Transverse colon (tissue), 4 donors: ENCODE measurements at regions not wholly inside any gene's neighbourhood (a gene's known extent, or its start where the extent isn't known, plus 50 kb on each side); places are given as distances from the start of the nearest gene placed in this dataset.

Experiments used
- DNase-seq: peaks from one replicate; pipeline ENCODE4 v3.0.0-alpha.2; 2019
- H3K27ac ChIP-seq, 4 donors: fragments of 200-600 bp; sonication (generic); 2 replicates each; pipeline ENCODE4 v1.5.1; 2016 to 2018; ENCODE audit warnings: inconsistent platforms in 4 of 4
- H3K27me3 ChIP-seq: fragments of 200-600 bp; sonication (generic); 2 replicates; pipeline ENCODE4 v1.5.1; 2017; ENCODE audit warnings: inconsistent platforms
- H3K36me3 ChIP-seq, 4 donors: fragments of 200-600 bp; sonication (generic); 2 replicates each; pipeline ENCODE4 v1.5.1; 2017 to 2019; ENCODE audit warnings: inconsistent platforms in 4 of 4
- H3K4me1 ChIP-seq, 4 donors: fragments of 200-600 bp; sonication (generic); 2 replicates each; pipeline ENCODE4 v1.5.1; 2017 to 2020; ENCODE audit warnings: inconsistent platforms in 4 of 4
- H3K4me3 ChIP-seq, 4 donors: fragments of 200-600 bp; sonication (generic); 1 replicate in 1 of 4; 2 replicates in 3 of 4; pipeline versions ENCODE4 v1.5.1 to v1.6.1; 2017 to 2019; ENCODE audit warnings: inconsistent platforms in 4 of 4
- H3K9me3 ChIP-seq, 2 donors: fragments of 200-600 bp; sonication (generic); 2 replicates each; pipeline ENCODE4 v1.5.1; 2017 to 2019; ENCODE audit warnings: inconsistent platforms in 2 of 2
- CTCF ChIP-seq, 5 experiments: fragments of 200-600 bp in 3 of 5; fragments of 450-650 bp in 2 of 5; sonication (generic) in 3 of 5; IDR thresholded peaks; 1 replicate in 2 of 5; 2 replicates in 3 of 5; pipeline ENCODE4 v1.5.1; 2016 to 2017; ENCODE audit warnings: antibody characterized with exemption in 5 of 5, inconsistent platforms in 3 of 5, mild to moderate bottlenecking in 2 of 5, moderate library complexity in 1 of 5
- EP300 ChIP-seq: sonication (generic); formaldehyde crosslinking; IDR thresholded peaks from one replicate; pipeline ENCODE4 v1.6.1; 2017; ENCODE audit warnings: antibody characterized with exemption, low read depth
- POLR2A ChIP-seq: fragments of 450-650 bp; IDR thresholded peaks from one replicate; pipeline ENCODE4 v1.6.1; 2016; ENCODE audit warnings: antibody characterized with exemption, mild to moderate bottlenecking, moderate library complexity
- POLR2AphosphoS5 ChIP-seq, 3 donors: sonication (generic); formaldehyde crosslinking; IDR thresholded peaks; one replicate each; pipeline ENCODE4 v1.6.1; 2016; ENCODE audit warnings: antibody characterized with exemption in 3 of 3
- WGBS, 2 donors: methylation state at CpG; one replicate each; pipeline ENCODE4 v1.1.5; 2018; ENCODE audit warnings: low coverage in 1 of 2; 5-methylcytosine and 5-hydroxymethylcytosine counted together
- in situ Hi-C, 4 donors: fragments of 200-750 bp; cut with MboI; loops; one replicate each; pipeline versions ENCODE4 v1.15.0 to v1.15.1; 2017; ENCODE audit warnings: low sequenced_read_pairs in 3 of 4, low pct_ligation_motif_present in 1 of 4, low pct_unique_long_range_greater_than_20kb in 1 of 4
- intact Hi-C: fragments of 100-400 bp; cut with DNase I; formaldehyde crosslinking; loops from one replicate; pipeline ENCODE4 v1.15.1; 2023; ENCODE audit warnings: low total_unique reads

GRCh38 chr4:30792601-30793000 is 72.4 kb downstream of the PCDH7 start:
- H3K4me1 ChIP-seq: peaks cover 0 to 10% (median 0%) of the 10 kb centered on the region in 4 donors
- H3K9me3 ChIP-seq: no peaks in the 10 kb centered on the region
- TF ChIP-seq CTCF (IDR thresholded peaks at IDR 0.05) (no peak), POLR2AphosphoS5 (IDR thresholded peaks at IDR 0.05) (no peak), POLR2A (no peak), EP300 (no peak)
- 76 to 90% methylated on average over 3 of the region's 3 CpGs for WGBS, 2 donors
- in situ Hi-C loops (no loop called here), intact Hi-C loops (no loop called here)
- H3K27me3 ChIP-seq: no peaks in the 10 kb centered on the region
- no peaks in the 10 kb centered on the region for H3K36me3 ChIP-seq
- H3K27ac ChIP-seq: no peak overlapping the region
- H3K4me3 ChIP-seq: no peak overlapping the region
- DNase-seq: no peak

- in situ Hi-C loops (no loop called here), intact Hi-C loops (no loop called here)
- H3K27ac ChIP-seq: no peak overlapping the region
- no peak for DNase-seq
- 76 to 84% methylated on average over 2 of the region's 2 CpGs for WGBS, 2 donors
- H3K27me3 ChIP-seq: no peaks in the 10 kb centered on the region
- no peaks in the 10 kb centered on the region for H3K36me3 ChIP-seq
- no peaks in the 10 kb centered on the region for H3K4me1 ChIP-seq
- TF ChIP-seq POLR2A: no peak
- no peak for TF ChIP-seq POLR2AphosphoS5 (IDR thresholded peaks at IDR 0.05)
- no peak for TF ChIP-seq EP300
- no peak for TF ChIP-seq CTCF (IDR thresholded peaks at IDR 0.05)
- H3K9me3 ChIP-seq: no peaks in the 10 kb centered on the region
- no peak overlapping the region for H3K4me3 ChIP-seq
These were observed 81.7 kb downstream of the PCDH7 start for GRCh38 chr4:30801876-30802275.

- intact Hi-C loops (no loop called here), in situ Hi-C loops (no loop called here)
- Histone ChIP-seq H3K27ac (no peak overlapping the region), H3K36me3 (no peaks in the 10 kb centered on the region), H3K4me3 (no peak overlapping the region), H3K4me1 (no peaks in the 10 kb centered on the region), H3K27me3 (no peaks in the 10 kb centered on the region), H3K9me3 (no peaks in the 10 kb centered on the region)
- WGBS, 2 donors: 60 to 71% methylated on average over 3 of the region's 3 CpGs
- no peak for DNase-seq
- no peak for TF ChIP-seq EP300
These were observed 82.6 kb downstream of the PCDH7 start for GRCh38 chr4:30802622-30803323.

GRCh38 chr4:30808276-30808675 is 88.1 kb downstream of the PCDH7 start:
- in situ Hi-C loops (no loop called here), intact Hi-C loops (no loop called here)
- no peak for TF ChIP-seq CTCF (IDR thresholded peaks at IDR 0.05)
- Histone ChIP-seq H3K27me3 (no peaks in the 10 kb centered on the region), H3K27ac (no peak overlapping the region), H3K4me1 (no peaks in the 10 kb centered on the region), H3K36me3 (no peaks in the 10 kb centered on the region), H3K9me3 (no peaks in the 10 kb centered on the region), H3K4me3 (no peak overlapping the region)
- DNase-seq: no peak

GRCh38 chr4:30811296-30811695 is 91.1 kb downstream of the PCDH7 start:
- Histone ChIP-seq H3K27me3 (no peaks in the 10 kb centered on the region), H3K36me3 (no peaks in the 10 kb centered on the region), H3K9me3 (no peaks in the 10 kb centered on the region), H3K4me1 (no peaks in the 10 kb centered on the region), H3K4me3 (no peak overlapping the region), H3K27ac (no peak overlapping the region)
- in situ Hi-C loops (no loop called here), intact Hi-C loops (no loop called here)
- no peak for DNase-seq
- WGBS, 2 donors: 73 to 74% methylated on average over 2 of the region's 2 CpGs
- TF ChIP-seq CTCF (IDR thresholded peaks at IDR 0.05) (no peak), POLR2AphosphoS5 (IDR thresholded peaks at IDR 0.05) (no peak), EP300 (no peak), POLR2A (no peak)
